ENCODE measurements at regions not wholly inside any gene's neighbourhood (a gene's known extent, or its start where the extent isn't known, plus 50 kb on each side); places are given as distances from the start of the nearest gene placed in this dataset.

DNA sequence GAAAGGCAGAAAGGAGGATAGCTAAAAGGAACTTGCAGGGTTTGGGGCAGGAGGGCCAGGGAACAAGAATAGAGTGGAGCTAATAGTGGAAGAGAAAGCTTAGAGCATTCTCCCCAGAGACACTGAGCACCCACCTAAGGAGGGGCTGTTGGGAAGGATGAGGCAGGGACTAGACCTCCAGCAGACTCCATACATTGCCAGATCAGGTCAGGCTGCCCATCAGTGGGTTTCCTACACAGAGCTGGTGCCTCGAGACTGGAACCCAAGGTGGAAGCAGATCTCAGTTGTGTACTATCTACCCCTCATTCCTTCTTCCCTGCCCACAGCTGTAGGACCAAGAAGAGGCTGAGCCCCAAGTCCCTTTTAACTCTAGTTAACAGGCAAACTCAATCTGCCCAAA is 148.5 kb downstream of the ZFP36L2 start:
- FAIRE-seq (no peak), DNase-seq (ENCODE audit: low read depth, low spot score) (no peak)
- Histone ChIP-seq H3K9me3 (replicated peaks; ENCODE audit: control insufficient read depth, insufficient read depth, low read length) (no peaks in the 10 kb centered on the region), H3K27me3 (ENCODE audit: control insufficient read depth in 2 of 2, insufficient read depth in 2 of 2, low read length in 2 of 2) (no peaks in the 10 kb centered on the region), H3K9ac (replicated peaks; ENCODE audit: extremely low read depth, insufficient read depth, low read length) (no peak overlapping the region), H3K9me1 (replicated peaks; ENCODE audit: control insufficient read depth, extremely low read depth, insufficient read depth, low read length) (no peaks in the 10 kb centered on the region), H3K36me3 (ENCODE audit: control insufficient read depth in 2 of 2, extremely low read depth in 1 of 2, insufficient read depth in 2 of 2, low read length in 2 of 2) (no peaks in the 10 kb centered on the region), H3K79me2 (ENCODE audit: control insufficient read depth, insufficient read depth, low read length) (no peaks in the 10 kb centered on the region), H3K4me1 (ENCODE audit: control insufficient read depth, extremely low read depth, insufficient read depth, low read length) (peaks cover 36% of the 10 kb centered on the region), H3K27ac (ENCODE audit: insufficient read depth, low read depth, low read length) (no peak overlapping the region), H2AFZ (ENCODE audit: low read depth, low read length) (no peak overlapping the region), H3K4me3 (replicated peaks in 1 of 3; ENCODE audit: insufficient read depth in 1 of 3, low read depth in 1 of 3, low read length in 3 of 3) (no peak overlapping the region), H3K4me2 (ENCODE audit: insufficient read depth, low read length) (no peak overlapping the region), H4K20me1 (replicated peaks; ENCODE audit: control insufficient read depth, extremely low read depth, insufficient read depth, low read length) (no peaks in the 10 kb centered on the region)
- dilution Hi-C loops (cut with MboI; ENCODE audit: extremely low pct_ligation_motif_present, low sequenced_read_pairs) (no loop called here), intact Hi-C loops (cut with micrococcal nuclease) (no loop called here)
- ChIA-PET POLR2A (interaction anchor here (1.2 kb wide), 1 partner anchor 149 kb away, joined by 4 read pairs; the partner anchor contains the start of gene ZFP36L2), CTCF (interaction anchor here (0.6 to 1.6 kb wide), 4 partner anchors 8 to 97 kb away, joined by 3 to 8 read pairs (median 4); no protein-coding TSS in a partner anchor)
- no TSS peak for BruUV-seq (replicated peaks)
- TF ChIP-seq GATA2 (IDR thresholded peaks at IDR 0.05; ENCODE audit: insufficient read depth, insufficient read length, low read depth, low read length), result no peak
- TF ChIP-seq, protein P1, sequence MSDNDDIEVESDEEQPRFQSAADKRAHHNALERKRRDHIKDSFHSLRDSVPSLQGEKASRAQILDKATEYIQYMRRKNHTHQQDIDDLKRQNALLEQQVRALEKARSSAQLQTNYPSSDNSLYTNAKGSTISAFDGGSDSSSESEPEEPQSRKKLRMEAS (IDR thresholded peaks at IDR 0.05; ENCODE audit: insufficient read depth, insufficient read length), result no peak
- no peak for TF ChIP-seq POLR2AphosphoS5 (IDR thresholded peaks at IDR 0.05; ENCODE audit: insufficient read depth, low read depth, low read length)
- TF ChIP-seq, protein P2, sequence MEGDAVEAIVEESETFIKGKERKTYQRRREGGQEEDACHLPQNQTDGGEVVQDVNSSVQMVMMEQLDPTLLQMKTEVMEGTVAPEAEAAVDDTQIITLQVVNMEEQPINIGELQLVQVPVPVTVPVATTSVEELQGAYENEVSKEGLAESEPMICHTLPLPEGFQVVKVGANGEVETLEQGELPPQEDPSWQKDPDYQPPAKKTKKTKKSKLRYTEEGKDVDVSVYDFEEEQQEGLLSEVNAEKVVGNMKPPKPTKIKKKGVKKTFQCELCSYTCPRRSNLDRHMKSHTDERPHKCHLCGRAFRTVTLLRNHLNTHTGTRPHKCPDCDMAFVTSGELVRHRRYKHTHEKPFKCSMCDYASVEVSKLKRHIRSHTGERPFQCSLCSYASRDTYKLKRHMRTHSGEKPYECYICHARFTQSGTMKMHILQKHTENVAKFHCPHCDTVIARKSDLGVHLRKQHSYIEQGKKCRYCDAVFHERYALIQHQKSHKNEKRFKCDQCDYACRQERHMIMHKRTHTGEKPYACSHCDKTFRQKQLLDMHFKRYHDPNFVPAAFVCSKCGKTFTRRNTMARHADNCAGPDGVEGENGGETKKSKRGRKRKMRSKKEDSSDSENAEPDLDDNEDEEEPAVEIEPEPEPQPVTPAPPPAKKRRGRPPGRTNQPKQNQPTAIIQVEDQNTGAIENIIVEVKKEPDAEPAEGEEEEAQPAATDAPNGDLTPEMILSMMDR (IDR thresholded peaks at IDR 0.05; ENCODE audit: extremely low read depth in 1 of 2, insufficient read depth in 1 of 2, low read depth in 1 of 2, low read length in 2 of 2), result no peak
- no peak for TF ChIP-seq FOS (IDR thresholded peaks at IDR 0.05; ENCODE audit: borderline replicate concordance, insufficient read depth, low read length)
- TF ChIP-seq POLR2A (IDR thresholded peaks at IDR 0.05; ENCODE audit: low read depth, low read length), result no peak
- no peak for TF ChIP-seq EZH2 (IDR thresholded peaks at IDR 0.05; ENCODE audit: borderline replicate concordance, low read depth, low read length, severe bottlenecking)
- TF ChIP-seq MYC (IDR thresholded peaks at IDR 0.05; ENCODE audit: low read depth, low read length), result no peak
- TF ChIP-seq JUN (IDR thresholded peaks at IDR 0.05; ENCODE audit: borderline replicate concordance, insufficient read depth, insufficient read length, low read depth), result no peak

Data from endothelial cell of umbilical vein (primary cell).